ENCODE measurements at regions not wholly inside any gene's neighbourhood (a gene's known extent, or its start where the extent isn't known, plus 50 kb on each side); places are given as distances from the start of the nearest gene placed in this dataset.

- TF ChIP-seq CTCF (conservative IDR thresholded peaks at IDR 0.05; ENCODE audit: low read depth, low read length) = no peak
- Histone ChIP-seq H3K36me3 (ENCODE audit: insufficient read depth) (no peaks in the 10 kb centered on the region), H3K9ac (no peak overlapping the region)
Observed at GRCh38 chr17:27222515-27222914, 71.4 kb upstream of the WSB1 start.

GRCh38 chr17:27224526-27225315 is 69.2 kb upstream of the WSB1 start:
- Histone ChIP-seq H3K27ac (no peak overlapping the region), H3K4me3 (IDR thresholded peaks at IDR 0.05; ENCODE audit: insufficient read depth, low read depth, low read length) (no peak overlapping the region)

More at GRCh38 chr17:27222515-27222914, 71.4 kb upstream of the WSB1 start:
- Histone ChIP-seq H3K79me2 (ENCODE audit: insufficient read depth, low read depth) (no peaks in the 10 kb centered on the region), H3K4me2 (no peak overlapping the region), H4K20me1 (ENCODE audit: insufficient read depth) (no peaks in the 10 kb centered on the region), H3K4me1 (ENCODE audit: low read depth, poor library complexity, severe bottlenecking) (peaks cover 40% of the 10 kb centered on the region), H3K4me3 (IDR thresholded peaks at IDR 0.05; ENCODE audit: insufficient read depth, low read depth, low read length) (no peak overlapping the region), H2AFZ (ENCODE audit: low read depth) (no peak overlapping the region), H3K27me3 (ENCODE audit: insufficient read depth, low read depth) (no peaks in the 10 kb centered on the region), H3K27ac (no peak overlapping the region)

DNA sequence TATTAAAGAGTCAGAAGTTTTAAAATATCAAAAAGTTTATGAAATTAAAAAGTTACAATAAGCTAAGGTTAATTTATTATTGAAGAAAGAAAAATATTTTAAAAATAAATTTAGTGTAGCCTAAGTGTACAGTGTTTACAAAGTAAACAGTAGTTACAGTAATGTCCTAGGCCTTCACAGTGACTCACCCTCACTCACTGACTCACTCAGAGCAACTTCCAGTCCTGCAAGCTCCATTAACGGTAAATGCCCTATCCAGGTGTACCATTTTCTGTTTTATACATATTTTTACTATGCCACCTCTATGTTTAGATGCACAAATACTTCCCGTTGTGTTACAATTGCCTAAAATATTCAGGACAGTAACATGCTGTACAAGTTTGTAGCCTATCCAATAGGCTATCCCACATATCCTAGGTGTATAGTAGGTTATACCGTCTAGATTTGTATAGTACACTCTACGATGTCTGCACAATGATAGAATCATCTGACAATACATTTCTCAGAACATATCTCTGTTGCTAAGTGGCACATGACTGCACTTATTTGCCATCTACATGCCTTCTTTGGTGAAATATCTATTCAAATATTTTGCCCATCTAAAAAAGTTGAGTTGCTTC is 67.2 kb upstream of the WSB1 start:
- no peaks in the 10 kb centered on the region for H3K4me1 ChIP-seq (ENCODE audit: low read depth, poor library complexity, severe bottlenecking)
- no peaks in the 10 kb centered on the region for H3K27me3 ChIP-seq (ENCODE audit: insufficient read depth, low read depth)
- no peak for TF ChIP-seq CTCF (conservative IDR thresholded peaks at IDR 0.05; ENCODE audit: low read depth, low read length)
- H3K4me2 ChIP-seq = no peak overlapping the region
- no peak overlapping the region for H2AFZ ChIP-seq (ENCODE audit: low read depth)
- H3K79me2 ChIP-seq (ENCODE audit: insufficient read depth, low read depth) = no peaks in the 10 kb centered on the region
- no peaks in the 10 kb centered on the region for H4K20me1 ChIP-seq (ENCODE audit: insufficient read depth)
- H3K27ac ChIP-seq = no peak overlapping the region
- H3K9ac ChIP-seq = no peak overlapping the region
- H3K36me3 ChIP-seq (ENCODE audit: insufficient read depth) = no peaks in the 10 kb centered on the region
- no peak overlapping the region for H3K4me3 ChIP-seq (IDR thresholded peaks at IDR 0.05; ENCODE audit: insufficient read depth, low read depth, low read length)

More at GRCh38 chr17:27224526-27225315, 69.2 kb upstream of the WSB1 start:
- Histone ChIP-seq H3K9ac (no peak overlapping the region), H3K4me1 (ENCODE audit: low read depth, poor library complexity, severe bottlenecking) (peaks cover 19% of the 10 kb centered on the region), H4K20me1 (ENCODE audit: insufficient read depth) (no peaks in the 10 kb centered on the region), H2AFZ (ENCODE audit: low read depth) (no peak overlapping the region), H3K4me2 (no peak overlapping the region), H3K36me3 (ENCODE audit: insufficient read depth) (no peaks in the 10 kb centered on the region), H3K27me3 (ENCODE audit: insufficient read depth, low read depth) (no peaks in the 10 kb centered on the region), H3K79me2 (ENCODE audit: insufficient read depth, low read depth) (no peaks in the 10 kb centered on the region)
- no peak for TF ChIP-seq CTCF (conservative IDR thresholded peaks at IDR 0.05; ENCODE audit: low read depth, low read length)

DNA sequence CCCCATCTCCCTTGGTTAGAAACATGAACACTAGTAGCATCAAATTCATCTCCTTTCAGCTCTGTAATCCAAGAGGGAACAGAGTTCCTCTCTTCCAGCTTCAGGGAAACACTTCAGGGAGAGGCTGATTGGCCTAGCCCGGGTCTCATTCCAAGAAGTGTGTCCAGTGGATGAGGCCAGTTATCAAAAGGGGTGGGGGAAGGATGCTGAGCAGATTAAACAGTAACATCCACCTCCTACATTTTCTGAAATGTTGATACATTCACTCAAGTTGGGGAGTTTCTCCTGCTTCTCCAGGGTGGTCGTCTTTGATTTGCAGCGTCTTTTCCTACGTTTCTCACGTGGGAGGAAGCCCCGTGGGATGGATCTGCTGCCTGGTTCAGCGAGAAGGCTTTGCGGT is 62.9 kb upstream of the WSB1 start:
- Histone ChIP-seq H3K9ac (no peak overlapping the region), H3K27me3 (ENCODE audit: insufficient read depth, low read depth) (no peaks in the 10 kb centered on the region), H3K27ac (no peak overlapping the region), H3K4me1 (ENCODE audit: low read depth, poor library complexity, severe bottlenecking) (no peaks in the 10 kb centered on the region), H2AFZ (ENCODE audit: low read depth) (no peak overlapping the region), H3K36me3 (ENCODE audit: insufficient read depth) (no peaks in the 10 kb centered on the region), H4K20me1 (ENCODE audit: insufficient read depth) (no peaks in the 10 kb centered on the region), H3K4me3 (IDR thresholded peaks at IDR 0.05; ENCODE audit: insufficient read depth, low read depth, low read length) (no peak overlapping the region), H3K4me2 (no peak overlapping the region), H3K79me2 (ENCODE audit: insufficient read depth, low read depth) (no peaks in the 10 kb centered on the region)
- TF ChIP-seq CTCF (conservative IDR thresholded peaks at IDR 0.05; ENCODE audit: low read depth, low read length) = no peak
